H54 (cell line): ENCODE measurements at regions not wholly inside any gene's neighbourhood (a gene's known extent, or its start where the extent isn't known, plus 50 kb on each side); places are given as distances from the start of the nearest gene placed in this dataset.

Experiments used
- DNase-seq: peaks from one replicate; pipeline ENCODE4 v3.0.0; 2011; ENCODE audit warnings: low spot score, mixed read lengths; ENCODE audit not compliant: insufficient read length
- FAIRE-seq: peaks from 3 replicates; lab custom pipeline; 2011; peaks lifted over from hg19 to GRCh38; lab: Jason Lieb, UNC
- POLR2A ChIP-seq: IDR thresholded peaks from 2 replicates; pipeline ENCODE4 v1.6.1; 2011; ENCODE audit warnings: low read depth, mild to moderate bottlenecking, low read length

- TF ChIP-seq POLR2A: no peak
- FAIRE-seq: no peak
Measured at GRCh38 chr4:14028862-14029261, 401.3 kb upstream of the BOD1L1 start.

GRCh38 chr4:14035076-14035475, 407.6 kb upstream of the BOD1L1 start:
- FAIRE-seq: no peak
- DNase-seq: no peak
- TF ChIP-seq POLR2A: no peak

More at GRCh38 chr4:14028862-14029261, 401.3 kb upstream of the BOD1L1 start:
- DNase-seq: no peak

GRCh38 chr4:14043203-14043602, 415.7 kb upstream of the BOD1L1 start:
- TF ChIP-seq POLR2A: no peak
- FAIRE-seq (no peak), DNase-seq (no peak)

- no peak for TF ChIP-seq POLR2A
- DNase-seq (no peak), FAIRE-seq (no peak)
Measured at GRCh38 chr4:14046642-14047041, 419.1 kb upstream of the BOD1L1 start.

- no peak for TF ChIP-seq POLR2A
- no peak for DNase-seq
- FAIRE-seq: no peak
Measured at GRCh38 chr4:14047840-14048239, 420.3 kb upstream of the BOD1L1 start.

- FAIRE-seq (no peak), DNase-seq (no peak)
- TF ChIP-seq POLR2A: no peak
Measured at GRCh38 chr4:14049946-14050345, 422.4 kb upstream of the BOD1L1 start.

- FAIRE-seq (no peak), DNase-seq (no peak)
- TF ChIP-seq POLR2A: no peak
Measured at GRCh38 chr4:14053291-14053690, 425.8 kb upstream of the BOD1L1 start.

- TF ChIP-seq POLR2A: no peak
- DNase-seq (no peak), FAIRE-seq (no peak)
Measured at GRCh38 chr4:14054391-14054790, 426.9 kb upstream of the BOD1L1 start.

GRCh38 chr4:14059006-14059405, 431.5 kb upstream of the BOD1L1 start:
- no peak for TF ChIP-seq POLR2A
- FAIRE-seq (no peak), DNase-seq (no peak)

GRCh38 chr4:14064984-14065383, 437.5 kb upstream of the BOD1L1 start:
- DNase-seq: no peak
- TF ChIP-seq POLR2A: no peak
- no peak for FAIRE-seq

GRCh38 chr4:14065406-14065805, 437.9 kb upstream of the BOD1L1 start:
- DNase-seq (no peak), FAIRE-seq (no peak)
- TF ChIP-seq POLR2A: no peak

GRCh38 chr4:14066979-14067378, 439.5 kb upstream of the BOD1L1 start:
- DNase-seq (no peak), FAIRE-seq (no peak)
- no peak for TF ChIP-seq POLR2A

GRCh38 chr4:14069886-14070285, 442.4 kb upstream of the BOD1L1 start:
- TF ChIP-seq POLR2A: no peak
- FAIRE-seq: no peak
- DNase-seq: no peak

- DNase-seq (no peak), FAIRE-seq (no peak)
- TF ChIP-seq POLR2A: no peak
Measured at GRCh38 chr4:14070289-14070880, 442.9 kb upstream of the BOD1L1 start.

GRCh38 chr4:14072506-14072905, 445.0 kb upstream of the BOD1L1 start:
- no peak for DNase-seq
- FAIRE-seq: no peak
- no peak for TF ChIP-seq POLR2A
